ENCODE measurements at regions not wholly inside any gene's neighbourhood (a gene's known extent, or its start where the extent isn't known, plus 50 kb on each side); places are given as distances from the start of the nearest gene placed in this dataset.

DNA sequence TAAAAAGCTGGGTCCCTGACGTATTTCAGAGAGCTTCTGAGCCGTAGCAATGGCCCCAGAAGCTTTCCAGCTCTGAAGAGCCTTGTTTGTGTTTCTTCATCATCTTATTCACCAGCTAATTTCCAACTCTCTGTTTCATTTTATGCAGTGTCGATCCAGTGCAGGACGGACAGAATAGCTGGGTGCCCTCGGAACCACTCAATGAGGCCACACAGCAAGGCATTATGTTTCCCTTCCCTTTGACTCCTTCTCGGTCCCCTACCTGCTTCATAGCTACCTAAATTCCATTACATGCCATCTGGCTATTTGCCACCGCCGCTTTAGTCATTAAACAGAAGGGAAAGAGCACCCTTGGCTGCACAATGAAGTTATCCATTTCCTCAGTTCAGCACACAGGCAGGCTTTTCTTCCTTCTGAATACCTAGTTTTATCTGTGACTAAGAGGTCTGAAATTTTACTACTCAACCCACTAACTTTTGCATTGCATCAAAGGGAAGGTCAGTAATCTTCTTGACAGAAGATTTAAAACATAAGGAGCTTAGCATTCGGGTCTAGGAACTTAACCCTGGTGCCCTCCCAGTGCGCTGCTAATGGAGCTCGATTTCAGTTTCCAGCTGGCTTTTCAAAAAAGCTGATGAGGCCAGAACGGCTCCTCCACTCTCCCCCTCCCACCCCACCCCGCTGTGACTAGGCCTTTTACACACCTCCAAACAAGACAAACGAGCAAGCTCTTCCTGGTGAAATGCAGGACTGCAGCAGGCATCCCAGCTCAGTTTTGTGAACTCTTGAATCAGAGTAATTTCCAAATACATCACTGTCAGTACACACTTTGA lies 176.8 kb downstream of the GXYLT1 start:
- TF ChIP-seq ZNF253 (CRISPR knock-in tag; conservative IDR thresholded peaks at IDR 0.05) (no peak), CEBPB (tag; IDR thresholded peaks at IDR 0.05) (no peak), NR2F6 (CRISPR knock-in tag; IDR thresholded peaks at IDR 0.05) (no peak), RNF2 (IDR thresholded peaks at IDR 0.05) (no peak)
- TF ChIP-seq, protein P1, sequence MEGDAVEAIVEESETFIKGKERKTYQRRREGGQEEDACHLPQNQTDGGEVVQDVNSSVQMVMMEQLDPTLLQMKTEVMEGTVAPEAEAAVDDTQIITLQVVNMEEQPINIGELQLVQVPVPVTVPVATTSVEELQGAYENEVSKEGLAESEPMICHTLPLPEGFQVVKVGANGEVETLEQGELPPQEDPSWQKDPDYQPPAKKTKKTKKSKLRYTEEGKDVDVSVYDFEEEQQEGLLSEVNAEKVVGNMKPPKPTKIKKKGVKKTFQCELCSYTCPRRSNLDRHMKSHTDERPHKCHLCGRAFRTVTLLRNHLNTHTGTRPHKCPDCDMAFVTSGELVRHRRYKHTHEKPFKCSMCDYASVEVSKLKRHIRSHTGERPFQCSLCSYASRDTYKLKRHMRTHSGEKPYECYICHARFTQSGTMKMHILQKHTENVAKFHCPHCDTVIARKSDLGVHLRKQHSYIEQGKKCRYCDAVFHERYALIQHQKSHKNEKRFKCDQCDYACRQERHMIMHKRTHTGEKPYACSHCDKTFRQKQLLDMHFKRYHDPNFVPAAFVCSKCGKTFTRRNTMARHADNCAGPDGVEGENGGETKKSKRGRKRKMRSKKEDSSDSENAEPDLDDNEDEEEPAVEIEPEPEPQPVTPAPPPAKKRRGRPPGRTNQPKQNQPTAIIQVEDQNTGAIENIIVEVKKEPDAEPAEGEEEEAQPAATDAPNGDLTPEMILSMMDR (IDR thresholded peaks at IDR 0.05 in 2 of 3, conservative IDR thresholded peaks at IDR 0.05 in 1 of 3; ENCODE audit: insufficient read depth in 2 of 3, low read depth in 1 of 3, low read length in 3 of 3): no peak

All from K562 (cell line).